Loucy (cell line): ENCODE measurements at regions not wholly inside any gene's neighbourhood (a gene's known extent, or its start where the extent isn't known, plus 50 kb on each side); places are given as distances from the start of the nearest gene placed in this dataset.
A peak's percentile ranks its signal among the peaks of the same experiment; 100 is the strongest.

Experiments used
- H2AFZ ChIP-seq: fragments of 200-600 bp; sonication (generic); 2 replicates; pipeline ENCODE4 v1.6.0; 2016; ENCODE audit warnings: antibody characterized with exemption, mild to moderate bottlenecking, low read length, moderate library complexity
- H3F3A ChIP-seq: fragments of 200-600 bp; 2 replicates; pipeline ENCODE4 v1.6.0; 2016; ENCODE audit warnings: antibody characterized with exemption, low read depth, mild to moderate bottlenecking
- H3K27me3 ChIP-seq: fragments of 200-600 bp; sonication (generic); 2 replicates; pipeline ENCODE4 v1.6.1; 2014; ENCODE audit warnings: low read length, mild to moderate bottlenecking; ENCODE audit not compliant: insufficient read depth, poor library complexity, severe bottlenecking
- H3K36me3 ChIP-seq: fragments of 200-600 bp; sonication (generic); 2 replicates; pipeline ENCODE4 v1.6.1; 2016; ENCODE audit warnings: low read length; ENCODE audit not compliant: insufficient read depth
- H3K4me1 ChIP-seq: fragments of 200-600 bp; sonication (generic); 2 replicates; pipeline ENCODE4 v1.5.1; 2014; ENCODE audit warnings: low read length, mild to moderate bottlenecking; ENCODE audit not compliant: insufficient read depth, poor library complexity, severe bottlenecking
- H3K4me2 ChIP-seq: fragments of 200-600 bp; sonication (generic); 2 replicates; pipeline ENCODE4 v1.6.0; 2014; ENCODE audit warnings: antibody characterized with exemption, low read length, low read depth, mild to moderate bottlenecking; ENCODE audit not compliant: poor library complexity, severe bottlenecking
- H3K4me3 ChIP-seq: fragments of 200-600 bp; sonication (generic); 2 replicates; pipeline ENCODE4 v1.5.1; 2014; ENCODE audit warnings: low read length, mild to moderate bottlenecking, mixed read lengths; ENCODE audit not compliant: poor library complexity, severe bottlenecking
- H3K79me2 ChIP-seq: fragments of 200-600 bp; sonication (generic); 2 replicates; pipeline ENCODE4 v1.6.1; 2014; ENCODE audit warnings: low read length; ENCODE audit not compliant: insufficient read depth
- H3K9ac ChIP-seq: fragments of 200-600 bp; sonication (generic); 2 replicates; pipeline ENCODE4 v1.6.0; 2014; ENCODE audit warnings: mild to moderate bottlenecking, low read depth, low read length, moderate library complexity; ENCODE audit not compliant: poor library complexity, severe bottlenecking
- H3K9me2 ChIP-seq: fragments of 200-600 bp; sonication (generic); replicated peaks from 2 replicates; pipeline ENCODE4 v1.6.1; 2016; ENCODE audit warnings: low read depth, low read length, mixed read lengths
- H3K9me3 ChIP-seq: fragments of 200-600 bp; sonication (generic); 2 replicates; pipeline ENCODE4 v1.6.1; 2014; ENCODE audit warnings: mild to moderate bottlenecking, antibody characterized with exemption, low read length, low read depth; ENCODE audit not compliant: insufficient read depth
- H4K20me1 ChIP-seq: fragments of 200-600 bp; sonication (generic); 2 replicates; pipeline ENCODE4 v1.6.0; 2014; ENCODE audit warnings: antibody characterized with exemption, low read length, mild to moderate bottlenecking; ENCODE audit not compliant: insufficient read depth, poor library complexity, severe bottlenecking
- CTCF ChIP-seq: fragments of 200-600 bp; sonication (generic); conservative IDR thresholded peaks from 2 replicates; pipeline ENCODE4 v1.5.1; 2014; ENCODE audit warnings: mild to moderate bottlenecking, antibody characterized with exemption, low read length
- EZH2phosphoT487 ChIP-seq: fragments of 200-600 bp; IDR thresholded peaks from 2 replicates; pipeline ENCODE4 v1.6.1; 2018; ENCODE audit warnings: antibody characterized with exemption, mild to moderate bottlenecking, moderate library complexity, borderline replicate concordance

- Histone ChIP-seq H3K4me3 (no peak overlapping the region), H3K27me3 (no peaks in the 10 kb centered on the region), H3K79me2 (no peaks in the 10 kb centered on the region), H3K9ac (no peak overlapping the region), H3K9me2 (no peaks in the 10 kb centered on the region), H4K20me1 (no peaks in the 10 kb centered on the region), H3K4me2 (no peak overlapping the region), H2AFZ (no peak overlapping the region), H3F3A (no peaks in the 10 kb centered on the region), H3K4me1 (peaks cover 8% of the 10 kb centered on the region), H3K9me3 (no peaks in the 10 kb centered on the region), H3K36me3 (no peaks in the 10 kb centered on the region)
- TF ChIP-seq CTCF, result no peak
- TF ChIP-seq EZH2phosphoT487, result no peak
Measured at GRCh38 chrX:40300286-40300890, 202.6 kb upstream of the BCOR start.

GRCh38 chrX:40299641-40300046, 201.9 kb upstream of the BCOR start:
- no peak overlapping the region for H3K4me3 ChIP-seq
- no peaks in the 10 kb centered on the region for H3F3A ChIP-seq
- no peaks in the 10 kb centered on the region for H3K79me2 ChIP-seq
- no peak overlapping the region for H3K9ac ChIP-seq
- H3K9me2 ChIP-seq, result no peaks in the 10 kb centered on the region
- TF ChIP-seq EZH2phosphoT487 (no peak), CTCF (no peak)
- peaks cover 8% of the 10 kb centered on the region for H3K4me1 ChIP-seq
- no peak overlapping the region for H3K4me2 ChIP-seq
- no peaks in the 10 kb centered on the region for H3K27me3 ChIP-seq
- no peaks in the 10 kb centered on the region for H3K36me3 ChIP-seq
- H4K20me1 ChIP-seq, result no peaks in the 10 kb centered on the region
- H2AFZ ChIP-seq, result no peak overlapping the region
- no peaks in the 10 kb centered on the region for H3K9me3 ChIP-seq

GRCh38 chrX:40298572-40299479, 201.1 kb upstream of the BCOR start:
- Histone ChIP-seq H3K27me3 (no peaks in the 10 kb centered on the region), H3K9ac (no peak overlapping the region), H3F3A (no peaks in the 10 kb centered on the region), H3K4me2 (no peak overlapping the region), H4K20me1 (no peaks in the 10 kb centered on the region), H3K9me3 (no peaks in the 10 kb centered on the region), H2AFZ (no peak overlapping the region), H3K79me2 (no peaks in the 10 kb centered on the region), H3K4me3 (no peak overlapping the region), H3K36me3 (no peaks in the 10 kb centered on the region), H3K4me1 (peaks cover 3% of the 10 kb centered on the region), H3K9me2 (no peaks in the 10 kb centered on the region)
- peak; percentile 51 for TF ChIP-seq CTCF
- TF ChIP-seq EZH2phosphoT487, result no peak
